GM11168 (cell line): ENCODE measurements at regions not wholly inside any gene's neighbourhood (a gene's known extent, or its start where the extent isn't known, plus 50 kb on each side); places are given as distances from the start of the nearest gene placed in this dataset.

ENCODE experiments used
- in situ Hi-C: fragments of 300-500 bp; cut with MboI; formaldehyde crosslinking; loops from one replicate; pipeline ENCODE4 v1.12.0; 2022; ENCODE audit warnings: low sequenced_read_pairs; ENCODE audit not compliant: unreplicated experiment

- in situ Hi-C loops: no loop called here
Measured at GRCh38 chr4:14078326-14078725, 450.8 kb upstream of the BOD1L1 start.

- in situ Hi-C loops: no loop called here
Measured at GRCh38 chr4:14079601-14080000, 452.1 kb upstream of the BOD1L1 start.

GRCh38 chr4:14083150-14083549, 455.6 kb upstream of the BOD1L1 start:
- in situ Hi-C loops: no loop called here

- in situ Hi-C loops: no loop called here
Measured at GRCh38 chr4:14084598-14084997, 457.1 kb upstream of the BOD1L1 start.

- in situ Hi-C loops: no loop called here
Measured at GRCh38 chr4:14087459-14087858, 459.9 kb upstream of the BOD1L1 start.

- in situ Hi-C loops: no loop called here
Measured at GRCh38 chr4:14087921-14088320, 460.4 kb upstream of the BOD1L1 start.

GRCh38 chr4:14091531-14091930, 464.0 kb upstream of the BOD1L1 start:
- in situ Hi-C loops: no loop called here

- in situ Hi-C loops: no loop called here
Measured at GRCh38 chr4:14091966-14092365, 464.4 kb upstream of the BOD1L1 start.

- in situ Hi-C loops: no loop called here
Measured at GRCh38 chr4:14092741-14093140, 465.2 kb upstream of the BOD1L1 start.

GRCh38 chr4:14095831-14096230, 468.3 kb upstream of the BOD1L1 start:
- in situ Hi-C loops: no loop called here

- in situ Hi-C loops: no loop called here
Measured at GRCh38 chr4:14096396-14096965, 469.0 kb upstream of the BOD1L1 start.

GRCh38 chr4:14100349-14100748, 472.8 kb upstream of the BOD1L1 start:
- in situ Hi-C loops: no loop called here

GRCh38 chr4:14110407-14110806, 482.9 kb upstream of the BOD1L1 start:
- in situ Hi-C loops: no loop called here

- in situ Hi-C loops: no loop called here
Measured at GRCh38 chr4:14111730-14112181, 484.2 kb upstream of the BOD1L1 start.

- in situ Hi-C loops: no loop called here
Measured at GRCh38 chr4:14115106-14115505, 487.6 kb upstream of the BOD1L1 start.

- in situ Hi-C loops: no loop called here
Measured at GRCh38 chr4:14117575-14118238, 490.2 kb upstream of the BOD1L1 start.

GRCh38 chr4:14124816-14125215, 497.3 kb upstream of the BOD1L1 start:
- in situ Hi-C loops: no loop called here

GRCh38 chr4:14125375-14126129, 498.0 kb upstream of the BOD1L1 start:
- in situ Hi-C loops: no loop called here

- in situ Hi-C loops: no loop called here
Measured at GRCh38 chr4:14130551-14130950, 503.0 kb upstream of the BOD1L1 start.

- in situ Hi-C loops: no loop called here
Measured at GRCh38 chr4:14131335-14131734, 503.8 kb upstream of the BOD1L1 start.

GRCh38 chr4:14132301-14132700, 504.8 kb upstream of the BOD1L1 start:
- in situ Hi-C loops: no loop called here
